DOHH2 (cell line): ENCODE measurements at regions not wholly inside any gene's neighbourhood (a gene's known extent, or its start where the extent isn't known, plus 50 kb on each side); places are given as distances from the start of the nearest gene placed in this dataset.

ENCODE experiments used
- H3F3A ChIP-seq: fragments of 200-600 bp; sonication (generic), shearing (Covaris generic); 2 replicates; pipeline ENCODE4 v1.6.0; 2016; ENCODE audit warnings: antibody characterized with exemption, mild to moderate bottlenecking; ENCODE audit not compliant: control insufficient read depth, insufficient read depth
- H3K27ac ChIP-seq: fragments of 200-600 bp; sonication (generic); 2 replicates; pipeline ENCODE4 v1.5.1; 2014; ENCODE audit warnings: low read depth, mild to moderate bottlenecking, low read length, moderate library complexity
- H3K27me3 ChIP-seq: fragments of 200-600 bp; sonication (generic); 2 replicates; pipeline ENCODE4 v1.6.1; 2014; ENCODE audit warnings: mild to moderate bottlenecking, low read length, mixed read lengths; ENCODE audit not compliant: control insufficient read depth
- H3K36me3 ChIP-seq: fragments of 200-600 bp; sonication (generic); 2 replicates; pipeline ENCODE4 v1.6.1; 2014; ENCODE audit warnings: mild to moderate bottlenecking, low read length, moderate library complexity, mixed read lengths; ENCODE audit not compliant: control insufficient read depth
- H3K4me1 ChIP-seq: fragments of 200-600 bp; sonication (generic); 2 replicates; pipeline ENCODE4 v1.6.1; 2014; ENCODE audit warnings: mild to moderate bottlenecking, low read length, mixed read lengths; ENCODE audit not compliant: control insufficient read depth
- H3K4me2 ChIP-seq: fragments of 200-600 bp; sonication (generic); 2 replicates; pipeline ENCODE4 v1.6.0; 2014; ENCODE audit warnings: mild to moderate bottlenecking, low read length, moderate library complexity
- H3K4me3 ChIP-seq: fragments of 200-600 bp; sonication (generic); 2 replicates; pipeline ENCODE4 v1.5.1; 2014; ENCODE audit warnings: mild to moderate bottlenecking, low read length, mixed read lengths
- H3K79me2 ChIP-seq: fragments of 200-600 bp; sonication (generic); 2 replicates; pipeline ENCODE4 v1.6.1; 2014; ENCODE audit warnings: mild to moderate bottlenecking, low read length, mixed read lengths; ENCODE audit not compliant: control insufficient read depth
- H3K9me2 ChIP-seq: fragments of 200-600 bp; sonication (generic); replicated peaks from 2 replicates; pipeline ENCODE4 v1.6.1; 2014; ENCODE audit warnings: mild to moderate bottlenecking, low read length, mixed read lengths; ENCODE audit not compliant: control insufficient read depth
- H3K9me3 ChIP-seq: fragments of 200-600 bp; sonication (generic); 2 replicates; pipeline ENCODE4 v1.6.1; 2014; ENCODE audit warnings: antibody characterized with exemption, low read length, mixed read lengths; ENCODE audit not compliant: control insufficient read depth, insufficient read depth
- H4K20me1 ChIP-seq: fragments of 200-600 bp; sonication (generic); 2 replicates; pipeline ENCODE4 v1.6.0; 2014; ENCODE audit warnings: low read depth, mild to moderate bottlenecking, antibody characterized with exemption, low read length, moderate library complexity; ENCODE audit not compliant: control insufficient read depth, insufficient read depth
- EZH2phosphoT487 ChIP-seq: fragments of 200-600 bp; sonication (generic); IDR thresholded peaks from 2 replicates; pipeline ENCODE4 v1.6.1; 2017; ENCODE audit warnings: borderline replicate concordance, mild to moderate bottlenecking, antibody characterized with exemption, low read length, moderate library complexity, mixed read lengths
- TF ChIP-seq, protein P1 (sequence below): fragments of 200-600 bp; sonication (generic); IDR thresholded peaks from one replicate; pipeline ENCODE4 v1.5.1; 2014; ENCODE audit warnings: antibody characterized with exemption, mild to moderate bottlenecking, low read depth, low read length; ENCODE audit not compliant: poor library complexity, severe bottlenecking

DNA sequence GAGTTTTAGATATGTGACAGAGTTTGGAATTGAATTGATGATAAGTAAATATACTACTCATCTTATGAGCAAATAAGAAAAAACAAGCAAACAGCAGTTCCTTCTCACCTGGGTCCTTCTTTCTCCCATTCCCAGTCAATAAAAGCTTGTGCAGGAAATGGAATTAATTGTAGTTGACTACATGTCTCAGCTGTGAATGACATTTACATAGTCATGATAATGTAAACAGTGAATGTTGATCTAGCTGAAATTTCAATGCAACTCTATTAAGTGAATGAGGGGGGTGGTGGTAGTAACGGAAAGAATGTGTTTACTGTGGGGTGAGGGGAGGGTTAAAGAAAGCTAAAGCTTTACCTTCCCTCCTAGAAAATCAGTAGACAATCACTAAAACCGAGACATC lies 76.2 kb downstream of the NFKBIZ start:
- Histone ChIP-seq H3K79me2 (no peaks in the 10 kb centered on the region), H3F3A (no peaks in the 10 kb centered on the region), H3K4me2 (no peak overlapping the region), H3K27me3 (no peaks in the 10 kb centered on the region), H3K4me1 (peaks cover 4% of the 10 kb centered on the region; the same call in 1 of the 2 replicates), H3K4me3 (no peak overlapping the region), H3K36me3 (no peaks in the 10 kb centered on the region), H3K9me2 (no peaks in the 10 kb centered on the region), H4K20me1 (no peaks in the 10 kb centered on the region), H3K9me3 (no peaks in the 10 kb centered on the region), H3K27ac (no peak overlapping the region)
- TF ChIP-seq, protein P1, sequence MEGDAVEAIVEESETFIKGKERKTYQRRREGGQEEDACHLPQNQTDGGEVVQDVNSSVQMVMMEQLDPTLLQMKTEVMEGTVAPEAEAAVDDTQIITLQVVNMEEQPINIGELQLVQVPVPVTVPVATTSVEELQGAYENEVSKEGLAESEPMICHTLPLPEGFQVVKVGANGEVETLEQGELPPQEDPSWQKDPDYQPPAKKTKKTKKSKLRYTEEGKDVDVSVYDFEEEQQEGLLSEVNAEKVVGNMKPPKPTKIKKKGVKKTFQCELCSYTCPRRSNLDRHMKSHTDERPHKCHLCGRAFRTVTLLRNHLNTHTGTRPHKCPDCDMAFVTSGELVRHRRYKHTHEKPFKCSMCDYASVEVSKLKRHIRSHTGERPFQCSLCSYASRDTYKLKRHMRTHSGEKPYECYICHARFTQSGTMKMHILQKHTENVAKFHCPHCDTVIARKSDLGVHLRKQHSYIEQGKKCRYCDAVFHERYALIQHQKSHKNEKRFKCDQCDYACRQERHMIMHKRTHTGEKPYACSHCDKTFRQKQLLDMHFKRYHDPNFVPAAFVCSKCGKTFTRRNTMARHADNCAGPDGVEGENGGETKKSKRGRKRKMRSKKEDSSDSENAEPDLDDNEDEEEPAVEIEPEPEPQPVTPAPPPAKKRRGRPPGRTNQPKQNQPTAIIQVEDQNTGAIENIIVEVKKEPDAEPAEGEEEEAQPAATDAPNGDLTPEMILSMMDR: no peak
- no peak for TF ChIP-seq EZH2phosphoT487

DNA sequence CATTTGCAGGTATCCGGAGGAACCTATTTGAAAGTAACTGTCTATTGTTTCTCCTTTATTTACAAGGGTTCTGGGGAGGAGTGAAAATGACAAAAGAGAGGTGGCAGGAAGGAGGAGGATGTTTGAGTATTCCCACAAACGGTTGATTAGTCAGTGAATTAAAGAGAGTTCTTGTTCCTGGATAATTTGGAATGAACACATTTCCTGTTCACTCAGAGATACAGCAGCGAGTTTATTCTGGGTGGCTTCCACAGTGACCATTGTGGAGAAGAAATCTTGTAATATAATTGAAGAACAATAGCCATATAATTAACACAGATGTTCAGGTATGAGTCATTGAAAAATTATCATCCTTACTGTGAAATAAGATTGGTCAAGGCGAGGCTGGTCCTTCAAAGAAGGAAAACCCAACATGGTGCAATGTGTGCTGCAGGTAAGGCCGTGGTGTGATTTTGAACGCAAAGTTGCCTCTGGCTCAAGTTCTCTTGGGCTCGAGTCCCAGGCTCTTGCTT lies 77.3 kb downstream of the NFKBIZ start:
- H3F3A ChIP-seq: no peaks in the 10 kb centered on the region
- H3K4me2 ChIP-seq: no peak overlapping the region
- no peak overlapping the region for H3K4me3 ChIP-seq
- no peaks in the 10 kb centered on the region for H3K79me2 ChIP-seq
- no peak for TF ChIP-seq EZH2phosphoT487
- no peaks in the 10 kb centered on the region for H3K9me2 ChIP-seq
- no peaks in the 10 kb centered on the region for H3K36me3 ChIP-seq
- H3K27me3 ChIP-seq: no peaks in the 10 kb centered on the region
- no peaks in the 10 kb centered on the region for H3K9me3 ChIP-seq
- H4K20me1 ChIP-seq: no peaks in the 10 kb centered on the region
- H3K4me1 ChIP-seq: peaks cover 4% of the 10 kb centered on the region; the same call in 1 of the 2 replicates
- no peak overlapping the region for H3K27ac ChIP-seq

DNA sequence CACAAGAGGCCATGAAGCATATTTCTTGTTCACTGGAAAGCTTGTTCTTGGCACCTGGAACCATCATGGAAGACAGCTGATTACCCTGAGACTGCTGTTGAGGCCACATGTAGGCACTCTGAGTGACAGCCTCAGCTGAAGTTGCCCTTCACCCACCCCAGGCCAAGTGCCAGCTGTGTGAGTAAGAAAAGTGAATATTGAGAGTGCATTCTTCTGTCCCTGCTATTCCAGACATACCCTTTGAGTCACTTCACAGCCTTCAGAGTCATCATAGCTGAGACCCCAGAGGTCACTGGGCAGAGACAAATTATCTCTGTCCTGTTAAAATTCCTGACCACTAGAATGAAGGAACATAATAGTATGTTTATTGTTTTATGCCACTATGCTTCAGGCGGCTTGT lies 79.6 kb downstream of the NFKBIZ start:
- Histone ChIP-seq H3K4me2 (no peak overlapping the region), H3K9me2 (no peaks in the 10 kb centered on the region), H3K27me3 (no peaks in the 10 kb centered on the region), H3K9me3 (no peaks in the 10 kb centered on the region), H3F3A (0 out of 2 replicates have a peak, but pooled peaks cover 3% of the 10 kb centered on the region), H4K20me1 (no peaks in the 10 kb centered on the region), H3K27ac (no peak overlapping the region), H3K4me3 (no peak overlapping the region), H3K79me2 (no peaks in the 10 kb centered on the region), H3K36me3 (no peaks in the 10 kb centered on the region), H3K4me1 (peaks cover 4% of the 10 kb centered on the region; the same call in 1 of the 2 replicates)
- TF ChIP-seq, protein P1: no peak
- TF ChIP-seq EZH2phosphoT487: no peak

DNA sequence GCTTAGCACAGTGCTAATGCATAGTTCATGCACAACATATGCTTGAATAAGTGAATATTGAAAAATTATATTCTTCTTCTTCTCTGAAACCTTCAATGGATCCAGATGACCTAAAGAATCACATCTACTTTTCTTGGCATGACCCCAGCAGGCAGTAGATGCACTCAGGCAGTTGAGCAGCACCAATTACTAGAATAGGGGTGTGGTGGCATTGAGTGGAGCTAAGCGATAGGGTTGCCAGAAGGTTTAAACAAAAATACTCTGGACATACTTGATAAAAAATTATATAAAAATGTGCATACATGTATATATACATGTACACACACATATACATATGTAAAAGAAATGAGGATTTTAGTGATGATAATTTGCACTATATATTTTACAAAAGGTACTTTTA lies 81.8 kb downstream of the NFKBIZ start:
- Histone ChIP-seq H3K9me2 (no peaks in the 10 kb centered on the region), H3K9me3 (no peaks in the 10 kb centered on the region), H3K4me1 (peaks cover 13% of the 10 kb centered on the region), H3K4me2 (no peak overlapping the region), H3K4me3 (no peak overlapping the region), H3K27me3 (no peaks in the 10 kb centered on the region), H3F3A (0 out of 2 replicates have a peak, but pooled peaks cover 3% of the 10 kb centered on the region), H3K36me3 (no peaks in the 10 kb centered on the region), H3K79me2 (no peaks in the 10 kb centered on the region), H4K20me1 (no peaks in the 10 kb centered on the region), H3K27ac (no peak overlapping the region)
- TF ChIP-seq EZH2phosphoT487: no peak
- TF ChIP-seq, protein P1: no peak
